GM12864 (cell line): ENCODE measurements at regions not wholly inside any gene's neighbourhood (a gene's known extent, or its start where the extent isn't known, plus 50 kb on each side); places are given as distances from the start of the nearest gene placed in this dataset.

Experiments used
- DNase-seq: peaks from one replicate; pipeline ENCODE4 v3.0.0-alpha.2; 2011; ENCODE audit warnings: low read depth
- H3K4me3 ChIP-seq: 2 replicates; pipeline ENCODE4 v1.5.1; 2011; ENCODE audit warnings: mild to moderate bottlenecking, low read depth, low read length, control low read depth
- CTCF ChIP-seq: IDR thresholded peaks from 2 replicates; pipeline ENCODE4 v1.5.1; 2011; ENCODE audit warnings: low read depth, mild to moderate bottlenecking, moderate library complexity, low read length, control low read depth, inconsistent platforms; ENCODE audit errors: missing control alignments

GRCh38 chr13:29964181-29964845 is 113.9 kb upstream of the UBL3 start:
- DNase-seq: peak; percentile 1
- no peak overlapping the region for H3K4me3 ChIP-seq
- no peak for TF ChIP-seq CTCF

GRCh38 chr13:29963089-29963488 is 112.7 kb upstream of the UBL3 start:
- TF ChIP-seq CTCF: no peak

GRCh38 chr13:29961036-29961670 is 110.7 kb upstream of the UBL3 start:
- DNase-seq: no peak
- no peak for TF ChIP-seq CTCF

More at GRCh38 chr13:29963089-29963488, 112.7 kb upstream of the UBL3 start:
- no peak overlapping the region for H3K4me3 ChIP-seq
- no peak for DNase-seq

GRCh38 chr13:29959603-29960002 is 109.2 kb upstream of the UBL3 start:
- H3K4me3 ChIP-seq: no peak overlapping the region
- DNase-seq: no peak
- no peak for TF ChIP-seq CTCF

More at GRCh38 chr13:29961036-29961670, 110.7 kb upstream of the UBL3 start:
- no peak overlapping the region for H3K4me3 ChIP-seq

- H3K4me3 ChIP-seq: no peak overlapping the region
- DNase-seq: no peak
- TF ChIP-seq CTCF: no peak
These were observed 108.7 kb upstream of the UBL3 start for GRCh38 chr13:29959086-29959485.

GRCh38 chr13:29958476-29958875 is 108.1 kb upstream of the UBL3 start:
- no peak overlapping the region for H3K4me3 ChIP-seq
- no peak for TF ChIP-seq CTCF
- DNase-seq: no peak

- no peak for DNase-seq
- H3K4me3 ChIP-seq: no peak overlapping the region
- no peak for TF ChIP-seq CTCF
These were observed 106.9 kb upstream of the UBL3 start for GRCh38 chr13:29957320-29957719.
